Breast epithelium (tissue), 4 donors: ENCODE measurements at regions not wholly inside any gene's neighbourhood (a gene's known extent, or its start where the extent isn't known, plus 50 kb on each side); places are given as distances from the start of the nearest gene placed in this dataset.

Experiments
- DNase-seq, 2 donors: peaks; one replicate each; pipeline ENCODE4 v3.0.0-alpha.2; 2019; ENCODE audit warnings: low spot score in 2 of 2
- H3K27ac ChIP-seq, 2 donors: fragments of 200-600 bp; sonication (generic) in 1 of 2; one replicate each; pipeline ENCODE4 v1.5.1; 2016 to 2019; ENCODE audit warnings: mild to moderate bottlenecking in 1 of 2
- H3K27me3 ChIP-seq, 2 donors: fragments of 200-600 bp; sonication (generic) in 1 of 2; one replicate each; pipeline versions ENCODE4 v1.5.1 to v1.6.0; 2017 to 2019; ENCODE audit warnings: control low read depth in 1 of 2, mild to moderate bottlenecking in 1 of 2
- H3K36me3 ChIP-seq: fragments of 200-600 bp; one replicate; pipeline ENCODE4 v1.5.1; 2019
- H3K4me1 ChIP-seq, 2 donors: fragments of 200-600 bp; sonication (generic); one replicate each; pipeline ENCODE4 v1.5.1; 2016 to 2019; ENCODE audit warnings: control low read depth in 1 of 2
- H3K4me3 ChIP-seq, 3 donors: fragments of 200-600 bp; sonication (generic); 1 replicate in 2 of 3; 2 replicates in 1 of 3; pipeline ENCODE4 v1.5.1; 2016 to 2019; ENCODE audit warnings: mild to moderate bottlenecking in 3 of 3, moderate library complexity in 2 of 3
- H3K9me3 ChIP-seq, 2 donors: fragments of 200-600 bp; sonication (generic) in 1 of 2; one replicate each; pipeline ENCODE4 v1.5.1; 2016 to 2019; ENCODE audit warnings: control low read depth in 1 of 2
- POLR2A ChIP-seq: fragments of 450-650 bp; IDR thresholded peaks from one replicate; pipeline ENCODE4 v1.6.1; 2016; ENCODE audit warnings: antibody characterized with exemption, mild to moderate bottlenecking, moderate library complexity
- POLR2AphosphoS5 ChIP-seq, 3 donors: sonication (generic); formaldehyde crosslinking; IDR thresholded peaks; one replicate each; pipeline ENCODE4 v1.6.1; 2017; ENCODE audit warnings: antibody characterized with exemption in 3 of 3
- intact Hi-C: fragments of 100-400 bp; cut with DNase I; formaldehyde crosslinking; loops from one replicate; pipeline ENCODE4 v1.15.1; 2023; ENCODE audit warnings: low total_unique reads
- TF ChIP-seq, protein P1 (sequence below), 3 donors: fragments of 450-650 bp; IDR thresholded peaks; one replicate each; pipeline ENCODE4 v1.5.1; 2016 to 2017; ENCODE audit warnings: antibody characterized with exemption in 3 of 3, mild to moderate bottlenecking in 3 of 3, moderate library complexity in 3 of 3

DNA sequence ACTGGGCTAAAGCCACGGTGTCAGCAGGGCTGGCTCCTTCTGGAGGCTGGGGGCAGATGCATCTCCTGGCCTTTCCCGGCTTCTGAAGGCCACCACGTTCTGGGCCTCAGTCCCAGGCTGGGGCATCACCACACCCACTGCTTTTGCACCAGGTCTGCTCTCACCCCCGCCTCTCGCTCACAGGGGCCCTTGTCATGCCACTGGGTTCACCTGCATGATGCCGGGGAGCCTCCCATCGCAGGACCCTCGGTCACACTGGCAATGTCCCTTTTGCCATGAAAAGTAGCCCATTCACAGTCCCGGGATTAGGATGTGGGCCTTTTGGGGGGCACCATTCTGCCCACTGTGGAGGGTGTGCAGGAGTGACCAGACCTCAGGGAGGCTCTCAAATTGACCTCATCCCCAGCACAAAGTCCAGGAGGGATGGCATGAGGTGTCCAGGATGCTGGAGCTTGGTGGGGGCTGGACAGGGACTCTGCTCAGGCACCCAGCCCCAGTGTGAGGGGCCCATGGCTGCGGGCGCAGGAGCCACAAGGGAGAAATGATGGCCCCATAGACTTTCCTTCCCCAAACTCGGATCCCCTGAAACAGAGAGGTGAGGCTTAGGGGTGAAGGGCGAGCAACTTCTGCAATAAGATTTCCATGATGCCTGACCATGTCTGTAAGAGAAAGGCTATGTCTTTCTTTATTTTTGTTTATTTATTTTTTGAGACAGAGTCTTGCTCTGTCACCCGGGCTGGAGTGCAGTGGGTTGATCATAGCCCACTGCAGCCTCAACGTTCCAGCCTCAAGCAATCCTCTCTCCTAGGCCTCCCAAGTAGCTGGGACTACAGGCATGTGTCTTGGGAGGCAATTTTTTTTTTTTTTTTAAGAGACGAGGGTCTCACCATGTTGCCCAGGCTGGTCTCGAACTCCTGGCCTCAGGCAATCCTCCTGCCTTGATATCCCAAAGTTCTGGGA, 189.1 kb downstream of the GOLGA6L6 start:
- Histone ChIP-seq H3K9me3 (peaks cover 0 to 19% of the 10 kb centered on the region in 2 donors), H3K27me3 (peaks cover 0 to 10% of the 10 kb centered on the region in 2 donors), H3K27ac (no peak overlapping the region), H3K4me3 (no peak overlapping the region), H3K4me1 (no peaks in the 10 kb centered on the region), H3K36me3 (no peaks in the 10 kb centered on the region)
- intact Hi-C loops = no loop called here
- peak in 1 of 2 donors; percentile 50 for DNase-seq
- TF ChIP-seq POLR2A = no peak
- no peak for TF ChIP-seq POLR2AphosphoS5 (IDR thresholded peaks at IDR 0.05)
- TF ChIP-seq, protein P1, sequence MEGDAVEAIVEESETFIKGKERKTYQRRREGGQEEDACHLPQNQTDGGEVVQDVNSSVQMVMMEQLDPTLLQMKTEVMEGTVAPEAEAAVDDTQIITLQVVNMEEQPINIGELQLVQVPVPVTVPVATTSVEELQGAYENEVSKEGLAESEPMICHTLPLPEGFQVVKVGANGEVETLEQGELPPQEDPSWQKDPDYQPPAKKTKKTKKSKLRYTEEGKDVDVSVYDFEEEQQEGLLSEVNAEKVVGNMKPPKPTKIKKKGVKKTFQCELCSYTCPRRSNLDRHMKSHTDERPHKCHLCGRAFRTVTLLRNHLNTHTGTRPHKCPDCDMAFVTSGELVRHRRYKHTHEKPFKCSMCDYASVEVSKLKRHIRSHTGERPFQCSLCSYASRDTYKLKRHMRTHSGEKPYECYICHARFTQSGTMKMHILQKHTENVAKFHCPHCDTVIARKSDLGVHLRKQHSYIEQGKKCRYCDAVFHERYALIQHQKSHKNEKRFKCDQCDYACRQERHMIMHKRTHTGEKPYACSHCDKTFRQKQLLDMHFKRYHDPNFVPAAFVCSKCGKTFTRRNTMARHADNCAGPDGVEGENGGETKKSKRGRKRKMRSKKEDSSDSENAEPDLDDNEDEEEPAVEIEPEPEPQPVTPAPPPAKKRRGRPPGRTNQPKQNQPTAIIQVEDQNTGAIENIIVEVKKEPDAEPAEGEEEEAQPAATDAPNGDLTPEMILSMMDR (IDR thresholded peaks at IDR 0.05) = no peak

DNA sequence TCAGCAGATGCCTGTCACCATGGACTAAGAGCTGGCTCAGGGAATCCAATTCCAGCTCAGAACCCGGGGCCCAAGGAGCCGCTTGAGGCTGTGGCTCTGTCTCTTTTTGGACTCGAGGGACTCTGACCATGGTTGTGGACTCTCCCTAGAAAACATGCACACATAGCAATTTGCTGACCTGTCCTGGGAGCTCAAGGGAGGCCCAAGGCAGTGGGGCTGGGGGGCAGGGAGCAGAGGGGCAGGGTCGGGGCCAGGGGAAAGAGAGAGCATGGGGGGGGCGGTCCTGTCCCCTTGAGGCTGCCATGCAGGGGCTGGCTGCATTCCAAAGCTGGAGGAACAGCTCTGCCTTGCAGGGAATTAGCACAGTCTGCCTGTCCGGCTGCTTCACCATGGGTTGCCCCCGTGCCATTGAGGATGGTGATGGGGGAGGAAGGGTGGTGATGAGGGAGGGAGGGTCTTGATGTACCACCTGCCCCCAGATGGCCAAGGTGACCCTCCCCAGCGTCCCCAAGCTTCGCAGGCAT, 190.1 kb downstream of the GOLGA6L6 start:
- Histone ChIP-seq H3K27ac (no peak overlapping the region), H3K4me1 (no peaks in the 10 kb centered on the region), H3K27me3 (peaks cover 0 to 10% of the 10 kb centered on the region in 2 donors), H3K9me3 (peaks cover 6 to 29% of the 10 kb centered on the region in 2 donors), H3K4me3 (no peak overlapping the region), H3K36me3 (no peaks in the 10 kb centered on the region)
- intact Hi-C loops = no loop called here
- TF ChIP-seq POLR2A (no peak), POLR2AphosphoS5 (IDR thresholded peaks at IDR 0.05) (no peak)
- TF ChIP-seq, protein P1 (IDR thresholded peaks at IDR 0.05) = no peak
- peak in 1 of 2 donors; percentile 51 for DNase-seq

DNA sequence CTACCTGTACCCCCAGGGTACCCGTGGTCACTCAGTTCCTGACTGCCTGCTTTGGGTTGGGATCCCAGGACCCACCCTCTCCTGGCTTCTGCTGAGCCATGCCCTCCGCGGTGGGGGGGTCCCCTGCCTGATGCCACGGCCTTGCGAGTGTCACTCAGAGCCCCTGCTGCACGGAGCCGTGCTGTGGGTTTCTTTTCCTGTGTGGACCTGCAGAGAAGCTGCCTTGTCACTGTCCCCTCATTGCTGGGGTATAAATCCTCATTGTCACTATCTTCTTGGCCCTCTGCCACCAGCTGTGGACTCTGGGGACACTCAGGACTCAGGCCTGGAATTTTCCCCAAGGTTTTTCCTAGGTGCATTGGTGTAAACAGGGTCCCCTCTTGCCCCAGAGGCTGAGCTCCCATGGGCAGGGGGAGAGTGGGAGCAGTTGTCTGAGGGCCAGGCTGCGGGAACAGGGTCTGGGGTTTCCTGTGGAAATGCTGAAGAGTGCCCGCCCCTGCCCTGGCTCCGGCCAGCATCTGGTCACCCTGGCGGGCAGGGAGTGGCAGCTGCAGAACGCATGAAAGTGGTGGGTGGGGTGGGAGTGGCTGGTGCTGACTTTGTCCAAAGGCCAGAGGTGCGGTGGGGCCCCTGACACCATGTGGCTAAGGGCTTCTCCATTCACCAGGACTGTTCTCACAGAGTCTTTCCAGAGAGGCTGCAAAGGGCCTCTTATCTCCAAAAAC, 191.7 kb downstream of the GOLGA6L6 start:
- Histone ChIP-seq H3K27me3 (peaks cover 0 to 10% of the 10 kb centered on the region in 2 donors), H3K4me3 (no peak overlapping the region), H3K4me1 (no peaks in the 10 kb centered on the region), H3K27ac (no peak overlapping the region), H3K36me3 (no peaks in the 10 kb centered on the region), H3K9me3 (peaks cover 11 to 44% of the 10 kb centered on the region in 2 donors)
- intact Hi-C loops = no loop called here
- DNase-seq = peak in 1 of 2 donors; percentile 51
- TF ChIP-seq, protein P1 (IDR thresholded peaks at IDR 0.05) = no peak
- TF ChIP-seq POLR2A (no peak), POLR2AphosphoS5 (IDR thresholded peaks at IDR 0.05) (no peak)

DNA sequence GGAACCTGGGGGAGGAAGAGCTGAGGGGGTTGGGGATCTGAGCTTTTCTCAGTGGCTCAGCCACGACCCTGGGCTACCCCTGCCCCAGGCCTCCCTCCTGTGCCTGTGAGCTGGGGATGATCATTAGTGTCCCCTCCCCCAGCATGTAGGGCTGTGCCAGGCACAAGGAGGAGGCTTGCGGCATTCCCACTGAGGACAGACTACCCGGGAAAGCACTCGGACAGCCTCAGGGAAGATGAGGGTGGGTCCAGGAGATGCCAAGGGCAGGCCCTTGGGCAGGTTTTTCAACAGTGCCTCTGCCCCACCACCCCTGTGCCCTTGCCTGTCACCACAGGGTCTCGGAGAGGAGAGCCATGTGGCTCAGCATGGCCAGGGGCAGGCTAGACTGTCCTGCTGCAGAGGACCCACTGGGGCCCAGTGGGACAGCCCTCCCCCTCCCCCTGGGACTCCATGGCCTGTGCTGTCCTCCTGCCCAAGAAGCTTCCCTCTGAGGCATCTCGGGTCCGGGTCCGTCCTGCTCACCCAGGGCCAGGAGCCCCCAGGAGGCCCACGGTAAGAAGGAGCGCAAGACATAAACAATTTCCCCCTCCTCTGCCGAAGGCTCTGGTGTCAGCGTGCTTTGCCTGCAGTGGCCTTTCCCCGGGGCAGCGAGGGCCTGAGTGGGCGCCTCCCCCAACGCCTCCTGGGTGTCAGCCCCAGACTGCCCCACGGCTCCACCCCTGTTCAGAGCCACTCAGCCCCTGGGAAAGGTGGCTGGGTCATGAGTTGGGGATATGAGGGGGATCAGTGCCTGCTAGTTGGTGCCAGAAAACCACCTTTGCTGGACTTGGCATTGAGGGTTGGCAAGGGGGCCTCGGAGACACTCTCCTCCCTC, 192.5 kb downstream of the GOLGA6L6 start:
- peaks cover 0 to 10% of the 10 kb centered on the region in 2 donors for H3K27me3 ChIP-seq
- no peaks in the 10 kb centered on the region for H3K36me3 ChIP-seq
- TF ChIP-seq POLR2AphosphoS5 (IDR thresholded peaks at IDR 0.05) = no peak
- TF ChIP-seq, protein P1 (IDR thresholded peaks at IDR 0.05) = no peak
- TF ChIP-seq POLR2A = no peak
- H3K4me1 ChIP-seq = no peaks in the 10 kb centered on the region
- peaks cover 15 to 50% of the 10 kb centered on the region in 2 donors for H3K9me3 ChIP-seq
- H3K4me3 ChIP-seq = no peak overlapping the region
- intact Hi-C loops = no loop called here
- DNase-seq = peak in 1 of 2 donors; percentile 53
- H3K27ac ChIP-seq = no peak overlapping the region
